Pancreas (tissue), 10 donors: ENCODE measurements at regions not wholly inside any gene's neighbourhood (a gene's known extent, or its start where the extent isn't known, plus 50 kb on each side); places are given as distances from the start of the nearest gene placed in this dataset.
A peak's percentile ranks its signal among the peaks of the same experiment; 100 is the strongest.

Experiments used
- ATAC-seq, 4 donors: fragments of 200-7000 bp; cut with Tn5 transposase; one replicate each; pipeline versions ENCODE4 v1.8.0 to v1.9.1; 2020; ENCODE audit warnings: mild to moderate bottlenecking in 4 of 4, moderate library complexity in 4 of 4
- DNase-seq, 6 donors: peaks; one replicate each; pipeline ENCODE4 v3.0.0-alpha.2; 2020
- FAIRE-seq: peaks from 2 replicates; lab custom pipeline; 2012; peaks lifted over from hg19 to GRCh38; lab: Jason Lieb, UNC
- H3K27ac ChIP-seq, 4 donors: fragments of 200-600 bp; sonication (generic); 1 replicate in 3 of 4; 2 replicates in 1 of 4; pipeline versions ENCODE4 v1.5.0 to v1.8.0; 2020
- H3K27me3 ChIP-seq, 4 donors: fragments of 200-600 bp; one replicate each; pipeline ENCODE4 v1.8.0; 2021
- H3K36me3 ChIP-seq, 3 donors: fragments of 200-600 bp; sonication (generic) in 1 of 3; one replicate each; pipeline versions ENCODE4 v1.5.0 to v1.8.0; 2020 to 2021
- H3K4me1 ChIP-seq, 3 donors: fragments of 200-600 bp; one replicate each; pipeline ENCODE4 v1.8.0; 2021
- H3K4me3 ChIP-seq, 4 donors: fragments of 200-600 bp; sonication (generic) in 2 of 4; one replicate each; pipeline versions ENCODE4 v1.5.0 to v1.8.0; 2020 to 2021
- H3K9me3 ChIP-seq, 4 donors: fragments of 200-600 bp; one replicate each; pipeline ENCODE4 v1.8.0; 2021
- WGBS, 2 donors: extraction: QIAGEN DNeasy Blood & Tissue Kit; methylation state at CpG; one replicate each; pipeline ENCODE4 v1.1.7; 2013; 5-methylcytosine and 5-hydroxymethylcytosine counted together
- intact Hi-C, 3 donors: fragments of 100-400 bp; cut with DNase I; formaldehyde crosslinking; loops; one replicate each; pipeline versions ENCODE4 v1.11.1 to v1.14.2; 2022
- TF ChIP-seq, protein P1 (sequence below), 4 donors: fragments of 200-600 bp; sonication (generic) in 3 of 4; IDR thresholded peaks; one replicate each; pipeline versions ENCODE4 v1.5.0 to v1.8.0; 2021; ENCODE audit warnings: antibody characterized with exemption in 4 of 4
- donor health status: healthy with polysubstance abuse.
- donor health status: DM: no; HTN: no; CAD: no; lungs with moderate emphysema.
- donor health status: DM: no; HTN: no; CAD: no.
- donor health status: control.
- donor health status: control.
- donor health status: Bipolar disorder and iron deficiency.
- donor health status: DM: yes; HTN: yes; CAD: no.
- donor health status: DM: no; HTN: no; CAD: no.
- donor health status: DM: no; HTN: no; CAD: no.
- donor health status: DM: yes; HTN: yes; CAD: no.

DNA sequence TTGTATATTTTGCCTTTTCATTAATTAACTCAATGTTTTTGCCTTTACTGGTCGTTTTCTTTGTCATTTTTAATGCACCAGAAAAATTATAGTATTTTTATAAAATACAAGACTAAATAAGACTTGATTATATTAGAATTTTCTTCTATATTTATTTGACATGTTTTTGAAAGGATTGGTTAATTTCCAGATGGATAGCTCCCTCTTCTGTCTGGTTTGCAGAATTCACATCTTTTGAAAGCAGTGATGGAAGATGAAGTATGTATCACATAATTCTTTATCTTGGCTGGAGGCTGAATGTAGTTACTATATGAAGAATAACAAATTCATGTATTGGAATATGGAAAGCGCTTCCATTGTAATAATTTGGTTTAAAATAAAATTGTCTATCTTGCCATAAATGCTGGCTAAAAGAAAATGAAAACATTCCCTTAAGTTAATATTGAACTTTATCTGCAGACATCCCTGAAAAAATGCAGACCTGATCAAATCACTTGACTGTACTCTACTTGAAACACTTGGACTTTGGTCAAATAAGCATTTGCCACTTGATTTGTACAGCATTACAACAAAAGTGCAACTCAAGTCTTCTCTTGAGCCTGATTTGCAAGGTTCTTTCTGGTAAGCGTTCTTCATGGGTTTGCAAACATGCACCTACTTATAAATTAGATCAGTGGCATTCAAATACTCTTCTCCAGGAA is 86.3 kb upstream of the EFEMP1 start:
- TF ChIP-seq, protein P1, sequence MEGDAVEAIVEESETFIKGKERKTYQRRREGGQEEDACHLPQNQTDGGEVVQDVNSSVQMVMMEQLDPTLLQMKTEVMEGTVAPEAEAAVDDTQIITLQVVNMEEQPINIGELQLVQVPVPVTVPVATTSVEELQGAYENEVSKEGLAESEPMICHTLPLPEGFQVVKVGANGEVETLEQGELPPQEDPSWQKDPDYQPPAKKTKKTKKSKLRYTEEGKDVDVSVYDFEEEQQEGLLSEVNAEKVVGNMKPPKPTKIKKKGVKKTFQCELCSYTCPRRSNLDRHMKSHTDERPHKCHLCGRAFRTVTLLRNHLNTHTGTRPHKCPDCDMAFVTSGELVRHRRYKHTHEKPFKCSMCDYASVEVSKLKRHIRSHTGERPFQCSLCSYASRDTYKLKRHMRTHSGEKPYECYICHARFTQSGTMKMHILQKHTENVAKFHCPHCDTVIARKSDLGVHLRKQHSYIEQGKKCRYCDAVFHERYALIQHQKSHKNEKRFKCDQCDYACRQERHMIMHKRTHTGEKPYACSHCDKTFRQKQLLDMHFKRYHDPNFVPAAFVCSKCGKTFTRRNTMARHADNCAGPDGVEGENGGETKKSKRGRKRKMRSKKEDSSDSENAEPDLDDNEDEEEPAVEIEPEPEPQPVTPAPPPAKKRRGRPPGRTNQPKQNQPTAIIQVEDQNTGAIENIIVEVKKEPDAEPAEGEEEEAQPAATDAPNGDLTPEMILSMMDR (IDR thresholded peaks at IDR 0.05): peak in 2 of 4 donors; percentile 32 to 40
- FAIRE-seq (peak; percentile 45), DNase-seq (no peak), ATAC-seq (peak in 3 of 4 donors; percentile 56 to 84 (median 78))
- intact Hi-C loops: loop anchor here in 1 of 3 donors (10.0 kb wide), 1 partner anchor 295 kb away; no protein-coding TSS in a partner anchor
- Histone ChIP-seq H3K4me3 (no peak overlapping the region), H3K4me1 (peaks cover 0 to 11% (median 5%) of the 10 kb centered on the region in 3 donors), H3K27me3 (no peaks in the 10 kb centered on the region), H3K27ac (no peak overlapping the region), H3K9me3 (no peaks in the 10 kb centered on the region), H3K36me3 (no peaks in the 10 kb centered on the region)
- 30 to 37% methylated on average over 3 of the region's 3 CpGs for WGBS, 2 donors

DNA sequence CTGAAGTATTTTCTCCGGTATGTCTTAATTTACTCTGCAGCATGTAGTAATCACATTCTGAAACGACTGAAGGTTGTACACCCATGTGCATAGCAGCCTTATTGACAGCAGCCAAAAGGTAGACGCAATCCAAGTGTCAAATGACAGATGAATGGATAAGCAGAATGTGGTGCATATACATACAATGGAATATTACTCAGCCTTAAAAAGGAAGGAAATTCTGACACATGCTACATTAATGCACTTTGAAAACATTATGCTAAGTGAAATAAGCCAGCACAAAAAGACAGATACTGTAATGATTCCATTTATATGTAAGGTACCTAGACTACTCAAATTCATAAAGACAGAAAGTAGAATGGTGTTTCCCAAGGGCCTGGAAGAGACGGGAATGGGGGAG is 88.0 kb upstream of the EFEMP1 start:
- Histone ChIP-seq H3K4me3 (no peak overlapping the region), H3K36me3 (no peaks in the 10 kb centered on the region), H3K27me3 (no peaks in the 10 kb centered on the region), H3K9me3 (no peaks in the 10 kb centered on the region), H3K4me1 (peaks cover 0 to 20% (median 9%) of the 10 kb centered on the region in 3 donors), H3K27ac (no peak overlapping the region)
- 76 to 82% methylated on average over 4 of the region's 4 CpGs for WGBS, 2 donors
- no peak for DNase-seq
- intact Hi-C loops: loop anchor here in 1 of 3 donors (10.0 kb wide), 1 partner anchor 297 kb away; no protein-coding TSS in a partner anchor
- FAIRE-seq: no peak
- TF ChIP-seq, protein P1 (IDR thresholded peaks at IDR 0.05): no peak
- ATAC-seq: no peak

DNA sequence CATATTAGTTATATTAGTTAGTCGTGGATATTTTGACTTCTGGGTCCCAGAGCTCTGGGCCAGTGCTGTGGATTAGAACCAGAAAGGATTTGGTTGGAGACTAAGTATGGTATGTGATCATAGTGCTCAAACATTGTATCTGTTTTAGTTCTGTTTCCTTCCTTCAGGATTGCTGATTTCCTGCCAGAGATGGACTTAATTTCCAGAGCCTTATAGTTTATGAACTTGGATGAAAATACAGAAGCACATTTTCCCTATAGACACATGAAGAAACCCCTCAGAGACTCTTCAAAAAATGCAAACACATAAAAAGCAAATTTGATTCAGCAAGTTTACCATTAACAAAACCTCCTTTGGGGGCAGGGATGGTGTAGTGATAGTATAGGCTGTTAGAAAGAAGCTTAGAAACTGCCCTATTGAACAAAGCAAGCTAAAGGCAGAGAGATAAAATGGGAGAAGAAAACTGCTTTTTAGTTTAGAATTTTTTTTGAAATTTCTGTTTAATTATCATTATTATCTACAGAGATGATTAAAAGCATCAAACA is 88.7 kb upstream of the EFEMP1 start:
- FAIRE-seq (no peak), DNase-seq (no peak), ATAC-seq (no peak)
- no peaks in the 10 kb centered on the region for H3K27me3 ChIP-seq
- intact Hi-C loops: loop anchor here in 1 of 3 donors (10.0 kb wide), 1 partner anchor 297 kb away; no protein-coding TSS in a partner anchor
- H3K4me3 ChIP-seq: no peak overlapping the region
- 54 to 59% methylated on average over 1 of the region's 1 CpG for WGBS, 2 donors
- H3K9me3 ChIP-seq: no peaks in the 10 kb centered on the region
- TF ChIP-seq, protein P1 (IDR thresholded peaks at IDR 0.05): no peak
- H3K4me1 ChIP-seq: peaks cover 0 to 20% (median 12%) of the 10 kb centered on the region in 3 donors
- no peak overlapping the region for H3K27ac ChIP-seq
- no peaks in the 10 kb centered on the region for H3K36me3 ChIP-seq

DNA sequence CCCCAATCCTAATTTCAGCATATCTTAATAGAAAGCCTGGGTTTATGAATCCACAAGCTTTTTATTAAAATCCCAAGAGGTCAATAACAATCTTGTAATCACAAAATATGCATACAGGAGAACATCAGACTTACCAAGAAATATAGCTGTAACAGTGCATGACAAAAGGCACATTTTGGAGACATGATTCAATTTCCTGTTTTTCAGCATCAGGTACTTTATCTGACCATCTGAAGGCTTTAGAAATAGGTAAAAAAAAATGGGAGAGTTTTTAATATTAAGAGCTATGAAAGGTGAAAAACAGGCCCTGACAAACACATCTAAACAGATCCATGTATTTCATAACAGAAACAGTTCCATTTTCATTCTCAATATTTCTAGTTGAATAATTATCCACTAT is 89.9 kb upstream of the EFEMP1 start:
- Histone ChIP-seq H3K36me3 (no peaks in the 10 kb centered on the region), H3K27me3 (no peaks in the 10 kb centered on the region), H3K27ac (no peak overlapping the region), H3K4me1 (peaks cover 0 to 20% (median 12%) of the 10 kb centered on the region in 3 donors), H3K9me3 (no peaks in the 10 kb centered on the region), H3K4me3 (no peak overlapping the region)
- intact Hi-C loops: loop anchor here in 1 of 3 donors (10.0 kb wide), 1 partner anchor 299 kb away; no protein-coding TSS in a partner anchor
- TF ChIP-seq, protein P1 (IDR thresholded peaks at IDR 0.05): no peak
- no peak for FAIRE-seq
- ATAC-seq: no peak
- no peak for DNase-seq
